Breast epithelium (tissue), 3 donors: ENCODE measurements at regions not wholly inside any gene's neighbourhood (a gene's known extent, or its start where the extent isn't known, plus 50 kb on each side); places are given as distances from the start of the nearest gene placed in this dataset.

Experiments
- POLR2A ChIP-seq: fragments of 450-650 bp; IDR thresholded peaks from one replicate; pipeline ENCODE4 v1.6.1; 2016; ENCODE audit warnings: antibody characterized with exemption, mild to moderate bottlenecking, moderate library complexity
- POLR2AphosphoS5 ChIP-seq, 3 donors: sonication (generic); formaldehyde crosslinking; IDR thresholded peaks; one replicate each; pipeline ENCODE4 v1.6.1; 2017; ENCODE audit warnings: antibody characterized with exemption in 3 of 3
- TF ChIP-seq, protein P1 (sequence below), 3 donors: fragments of 450-650 bp; IDR thresholded peaks; one replicate each; pipeline ENCODE4 v1.5.1; 2016 to 2017; ENCODE audit warnings: antibody characterized with exemption in 3 of 3, mild to moderate bottlenecking in 3 of 3, moderate library complexity in 3 of 3

DNA sequence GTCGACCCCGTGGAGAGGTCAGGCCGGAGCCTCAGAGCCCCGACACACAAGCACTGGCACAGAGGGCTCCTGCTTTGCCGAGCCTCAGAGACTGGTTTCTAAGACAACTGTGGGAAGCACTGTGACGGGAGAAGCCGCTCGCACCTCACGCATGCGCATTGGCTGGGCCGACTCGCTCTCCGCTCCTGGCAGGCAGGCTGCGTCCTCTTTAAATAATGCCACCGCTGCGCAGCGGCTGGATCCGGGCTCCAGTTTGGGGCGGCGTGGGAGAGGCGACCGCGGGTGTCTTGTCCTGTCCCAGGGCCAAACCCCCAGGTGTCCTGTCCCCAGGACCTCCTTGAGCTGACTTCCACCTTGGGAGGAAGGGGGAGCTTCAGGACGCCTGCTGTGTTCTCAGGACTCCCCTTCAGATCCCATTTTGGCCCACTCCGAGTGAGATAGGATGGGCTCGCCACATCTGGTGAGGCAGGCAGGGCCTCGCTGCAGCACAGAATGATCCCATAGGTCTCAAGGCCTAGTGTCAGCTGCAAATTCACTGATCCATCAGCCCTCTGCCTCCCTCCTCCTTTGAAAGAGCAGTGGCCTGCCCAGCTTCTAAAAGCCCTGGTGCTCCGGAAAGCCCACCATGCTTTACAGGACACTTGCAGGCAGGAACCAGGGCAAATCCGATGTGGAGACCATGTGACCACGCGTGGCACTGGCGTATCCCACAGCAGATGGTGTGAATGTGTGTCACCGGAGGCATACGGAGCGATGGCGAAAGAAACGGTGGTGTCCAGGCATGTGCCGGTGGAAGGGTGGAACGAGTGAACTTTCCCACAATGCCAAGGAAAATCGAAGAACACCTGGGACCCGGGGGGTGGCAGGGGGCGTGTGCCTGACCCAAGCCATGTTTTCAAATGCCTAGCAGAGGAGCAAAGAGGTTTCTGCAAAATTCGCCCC, 169.3 kb upstream of the ZNF337 start:
- TF ChIP-seq, protein P1, sequence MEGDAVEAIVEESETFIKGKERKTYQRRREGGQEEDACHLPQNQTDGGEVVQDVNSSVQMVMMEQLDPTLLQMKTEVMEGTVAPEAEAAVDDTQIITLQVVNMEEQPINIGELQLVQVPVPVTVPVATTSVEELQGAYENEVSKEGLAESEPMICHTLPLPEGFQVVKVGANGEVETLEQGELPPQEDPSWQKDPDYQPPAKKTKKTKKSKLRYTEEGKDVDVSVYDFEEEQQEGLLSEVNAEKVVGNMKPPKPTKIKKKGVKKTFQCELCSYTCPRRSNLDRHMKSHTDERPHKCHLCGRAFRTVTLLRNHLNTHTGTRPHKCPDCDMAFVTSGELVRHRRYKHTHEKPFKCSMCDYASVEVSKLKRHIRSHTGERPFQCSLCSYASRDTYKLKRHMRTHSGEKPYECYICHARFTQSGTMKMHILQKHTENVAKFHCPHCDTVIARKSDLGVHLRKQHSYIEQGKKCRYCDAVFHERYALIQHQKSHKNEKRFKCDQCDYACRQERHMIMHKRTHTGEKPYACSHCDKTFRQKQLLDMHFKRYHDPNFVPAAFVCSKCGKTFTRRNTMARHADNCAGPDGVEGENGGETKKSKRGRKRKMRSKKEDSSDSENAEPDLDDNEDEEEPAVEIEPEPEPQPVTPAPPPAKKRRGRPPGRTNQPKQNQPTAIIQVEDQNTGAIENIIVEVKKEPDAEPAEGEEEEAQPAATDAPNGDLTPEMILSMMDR (IDR thresholded peaks at IDR 0.05): no peak
- TF ChIP-seq POLR2AphosphoS5 (IDR thresholded peaks at IDR 0.05) (no peak), POLR2A (no peak)
